ENCODE measurements at regions not wholly inside any gene's neighbourhood (a gene's known extent, or its start where the extent isn't known, plus 50 kb on each side); places are given as distances from the start of the nearest gene placed in this dataset.

- DNase-seq (ENCODE audit: insufficient read length): no peak
- FAIRE-seq: no peak
- TF ChIP-seq POLR2AphosphoS5 (IDR thresholded peaks at IDR 0.05; ENCODE audit: low read depth, low read length) (no peak), TAF1 (IDR thresholded peaks at IDR 0.05; ENCODE audit: borderline replicate concordance, low read depth, low read length) (no peak), POLR2A (IDR thresholded peaks at IDR 0.05; ENCODE audit: low read depth, low read length) (no peak)
Measured at GRCh38 chr1:177802304-177802703, 167.6 kb downstream of the SEC16B start.

- DNase-seq (ENCODE audit: insufficient read length): no peak
- FAIRE-seq: no peak
- TF ChIP-seq POLR2A (IDR thresholded peaks at IDR 0.05; ENCODE audit: low read depth, low read length) (no peak), POLR2AphosphoS5 (IDR thresholded peaks at IDR 0.05; ENCODE audit: low read depth, low read length) (no peak), TAF1 (IDR thresholded peaks at IDR 0.05; ENCODE audit: borderline replicate concordance, low read depth, low read length) (no peak)
Measured at GRCh38 chr1:177801790-177802189, 168.1 kb downstream of the SEC16B start.

- TF ChIP-seq TAF1 (IDR thresholded peaks at IDR 0.05; ENCODE audit: borderline replicate concordance, low read depth, low read length) (no peak), POLR2AphosphoS5 (IDR thresholded peaks at IDR 0.05; ENCODE audit: low read depth, low read length) (no peak), POLR2A (IDR thresholded peaks at IDR 0.05; ENCODE audit: low read depth, low read length) (no peak)
- DNase-seq (ENCODE audit: insufficient read length) (no peak), FAIRE-seq (no peak)
Measured at GRCh38 chr1:177800400-177801088, 169.3 kb downstream of the SEC16B start.

- no peak for DNase-seq (ENCODE audit: insufficient read length)
- TF ChIP-seq POLR2A (IDR thresholded peaks at IDR 0.05; ENCODE audit: low read depth, low read length) (no peak), TAF1 (IDR thresholded peaks at IDR 0.05; ENCODE audit: borderline replicate concordance, low read depth, low read length) (no peak), POLR2AphosphoS5 (IDR thresholded peaks at IDR 0.05; ENCODE audit: low read depth, low read length) (no peak)
- FAIRE-seq: peak; percentile 30
Measured at GRCh38 chr1:177799746-177800145, 170.1 kb downstream of the SEC16B start.

GRCh38 chr1:177798614-177799013 is 171.2 kb downstream of the SEC16B start:
- no peak for FAIRE-seq
- DNase-seq (ENCODE audit: insufficient read length): no peak
- TF ChIP-seq POLR2A (IDR thresholded peaks at IDR 0.05; ENCODE audit: low read depth, low read length) (no peak), TAF1 (IDR thresholded peaks at IDR 0.05; ENCODE audit: borderline replicate concordance, low read depth, low read length) (no peak), POLR2AphosphoS5 (IDR thresholded peaks at IDR 0.05; ENCODE audit: low read depth, low read length) (no peak)

- FAIRE-seq: no peak
- TF ChIP-seq POLR2A (IDR thresholded peaks at IDR 0.05; ENCODE audit: low read depth, low read length): no peak
- no peak for TF ChIP-seq POLR2AphosphoS5 (IDR thresholded peaks at IDR 0.05; ENCODE audit: low read depth, low read length)
- no peak for TF ChIP-seq TAF1 (IDR thresholded peaks at IDR 0.05; ENCODE audit: borderline replicate concordance, low read depth, low read length)
- no peak for DNase-seq (ENCODE audit: insufficient read length)
Measured at GRCh38 chr1:177796561-177796960, 173.3 kb downstream of the SEC16B start.

- no peak for TF ChIP-seq POLR2AphosphoS5 (IDR thresholded peaks at IDR 0.05; ENCODE audit: low read depth, low read length)
- TF ChIP-seq POLR2A (IDR thresholded peaks at IDR 0.05; ENCODE audit: low read depth, low read length): no peak
- TF ChIP-seq TAF1 (IDR thresholded peaks at IDR 0.05; ENCODE audit: borderline replicate concordance, low read depth, low read length): no peak
- DNase-seq (ENCODE audit: insufficient read length): no peak
- FAIRE-seq: no peak
Measured at GRCh38 chr1:177794376-177794991, 175.4 kb downstream of the SEC16B start.

GRCh38 chr1:177793900-177794299 is 176.0 kb downstream of the SEC16B start:
- TF ChIP-seq POLR2AphosphoS5 (IDR thresholded peaks at IDR 0.05; ENCODE audit: low read depth, low read length) (no peak), TAF1 (IDR thresholded peaks at IDR 0.05; ENCODE audit: borderline replicate concordance, low read depth, low read length) (no peak), POLR2A (IDR thresholded peaks at IDR 0.05; ENCODE audit: low read depth, low read length) (no peak)
- no peak for DNase-seq (ENCODE audit: insufficient read length)
- FAIRE-seq: no peak

- TF ChIP-seq TAF1 (IDR thresholded peaks at IDR 0.05; ENCODE audit: borderline replicate concordance, low read depth, low read length) (no peak), POLR2A (IDR thresholded peaks at IDR 0.05; ENCODE audit: low read depth, low read length) (no peak), POLR2AphosphoS5 (IDR thresholded peaks at IDR 0.05; ENCODE audit: low read depth, low read length) (no peak)
- no peak for FAIRE-seq
- no peak for DNase-seq (ENCODE audit: insufficient read length)
Measured at GRCh38 chr1:177790566-177790965, 179.3 kb downstream of the SEC16B start.

GRCh38 chr1:177789956-177790355 is 179.9 kb downstream of the SEC16B start:
- FAIRE-seq (no peak), DNase-seq (ENCODE audit: insufficient read length) (no peak)
- TF ChIP-seq POLR2A (IDR thresholded peaks at IDR 0.05; ENCODE audit: low read depth, low read length): no peak
- no peak for TF ChIP-seq POLR2AphosphoS5 (IDR thresholded peaks at IDR 0.05; ENCODE audit: low read depth, low read length)
- no peak for TF ChIP-seq TAF1 (IDR thresholded peaks at IDR 0.05; ENCODE audit: borderline replicate concordance, low read depth, low read length)

GRCh38 chr1:177786176-177786745 is 183.6 kb downstream of the SEC16B start:
- FAIRE-seq: no peak
- DNase-seq (ENCODE audit: insufficient read length): no peak
- TF ChIP-seq POLR2A (IDR thresholded peaks at IDR 0.05; ENCODE audit: low read depth, low read length) (no peak), POLR2AphosphoS5 (IDR thresholded peaks at IDR 0.05; ENCODE audit: low read depth, low read length) (no peak), TAF1 (IDR thresholded peaks at IDR 0.05; ENCODE audit: borderline replicate concordance, low read depth, low read length) (no peak)

GRCh38 chr1:177784936-177785335 is 184.9 kb downstream of the SEC16B start:
- DNase-seq (ENCODE audit: insufficient read length) (no peak), FAIRE-seq (no peak)
- TF ChIP-seq TAF1 (IDR thresholded peaks at IDR 0.05; ENCODE audit: borderline replicate concordance, low read depth, low read length): no peak
- TF ChIP-seq POLR2AphosphoS5 (IDR thresholded peaks at IDR 0.05; ENCODE audit: low read depth, low read length): no peak
- TF ChIP-seq POLR2A (IDR thresholded peaks at IDR 0.05; ENCODE audit: low read depth, low read length): no peak

Measured in GM12892 (cell line).